Gastrocnemius medialis (tissue), 4 donors: ENCODE measurements at regions not wholly inside any gene's neighbourhood (a gene's known extent, or its start where the extent isn't known, plus 50 kb on each side); places are given as distances from the start of the nearest gene placed in this dataset.

Experiments used
- POLR2A ChIP-seq, 2 donors: fragments of 450-650 bp; IDR thresholded peaks; one replicate each; pipeline ENCODE4 v1.6.1; 2017; ENCODE audit warnings: antibody characterized with exemption in 2 of 2, mild to moderate bottlenecking in 2 of 2, moderate library complexity in 2 of 2
- TF ChIP-seq, protein P1 (sequence below), 5 experiments: fragments of 450-650 bp in 3 of 5; fragments of 200-600 bp in 2 of 5; sonication (generic) in 2 of 5; IDR thresholded peaks in 4 of 5; conservative IDR thresholded peaks in 1 of 5; 1 replicate in 4 of 5; 2 replicates in 1 of 5; pipeline ENCODE4 v1.5.1; 2016 to 2019; ENCODE audit warnings: antibody characterized with exemption in 5 of 5, mild to moderate bottlenecking in 3 of 5, moderate library complexity in 3 of 5

DNA sequence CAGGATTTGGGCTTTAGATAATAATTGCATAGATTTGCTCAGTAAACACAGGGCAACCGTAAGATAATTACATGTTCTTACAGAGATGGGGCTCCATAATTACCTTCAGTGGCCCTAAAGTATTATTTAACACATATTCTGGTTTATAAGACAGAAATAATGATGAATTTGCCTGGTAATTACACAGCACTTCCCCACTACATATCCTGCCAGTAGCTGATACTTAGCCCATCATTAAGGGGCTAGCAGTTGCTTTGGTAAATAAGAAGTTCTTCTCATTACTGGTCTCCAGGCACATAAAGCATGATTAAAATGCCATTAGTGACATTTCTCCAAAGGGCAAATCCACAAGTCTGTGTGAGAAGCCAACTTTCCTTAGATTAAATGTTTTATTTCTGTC is 158.7 kb downstream of the NUAK1 start:
- TF ChIP-seq, protein P1, sequence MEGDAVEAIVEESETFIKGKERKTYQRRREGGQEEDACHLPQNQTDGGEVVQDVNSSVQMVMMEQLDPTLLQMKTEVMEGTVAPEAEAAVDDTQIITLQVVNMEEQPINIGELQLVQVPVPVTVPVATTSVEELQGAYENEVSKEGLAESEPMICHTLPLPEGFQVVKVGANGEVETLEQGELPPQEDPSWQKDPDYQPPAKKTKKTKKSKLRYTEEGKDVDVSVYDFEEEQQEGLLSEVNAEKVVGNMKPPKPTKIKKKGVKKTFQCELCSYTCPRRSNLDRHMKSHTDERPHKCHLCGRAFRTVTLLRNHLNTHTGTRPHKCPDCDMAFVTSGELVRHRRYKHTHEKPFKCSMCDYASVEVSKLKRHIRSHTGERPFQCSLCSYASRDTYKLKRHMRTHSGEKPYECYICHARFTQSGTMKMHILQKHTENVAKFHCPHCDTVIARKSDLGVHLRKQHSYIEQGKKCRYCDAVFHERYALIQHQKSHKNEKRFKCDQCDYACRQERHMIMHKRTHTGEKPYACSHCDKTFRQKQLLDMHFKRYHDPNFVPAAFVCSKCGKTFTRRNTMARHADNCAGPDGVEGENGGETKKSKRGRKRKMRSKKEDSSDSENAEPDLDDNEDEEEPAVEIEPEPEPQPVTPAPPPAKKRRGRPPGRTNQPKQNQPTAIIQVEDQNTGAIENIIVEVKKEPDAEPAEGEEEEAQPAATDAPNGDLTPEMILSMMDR (IDR thresholded peaks at IDR 0.05 in 4 of 5, conservative IDR thresholded peaks at IDR 0.05 in 1 of 5), result no peak
- no peak for TF ChIP-seq POLR2A (IDR thresholded peaks at IDR 0.05)
